ENCODE measurements at regions not wholly inside any gene's neighbourhood (a gene's known extent, or its start where the extent isn't known, plus 50 kb on each side); places are given as distances from the start of the nearest gene placed in this dataset.

GRCh38 chr2:76387294-76387693 is 676.6 kb upstream of the GCFC2 start:
- BruUV-seq (replicated peaks), result no TSS peak
- ChIA-PET CTCF (no interaction called here), POLR2A (no interaction called here)
- H3K79me2 ChIP-seq (ENCODE audit: control insufficient read depth, insufficient read depth, low read length), result no peaks in the 10 kb centered on the region
- no peaks in the 10 kb centered on the region for H3K4me1 ChIP-seq (ENCODE audit: control insufficient read depth, extremely low read depth, insufficient read depth, low read length)
- no peak for FAIRE-seq
- dilution Hi-C loops (cut with MboI; ENCODE audit: extremely low pct_ligation_motif_present, low sequenced_read_pairs), result no loop called here
- no peak overlapping the region for H3K9ac ChIP-seq (replicated peaks; ENCODE audit: extremely low read depth, insufficient read depth, low read length)
- no peaks in the 10 kb centered on the region for H3K9me1 ChIP-seq (replicated peaks; ENCODE audit: control insufficient read depth, extremely low read depth, insufficient read depth, low read length)
- no peak overlapping the region for H2AFZ ChIP-seq (ENCODE audit: low read depth, low read length)
- no peak overlapping the region for H3K4me2 ChIP-seq (ENCODE audit: insufficient read depth, low read length)
- intact Hi-C loops (cut with micrococcal nuclease), result no loop called here
- no peak for DNase-seq (ENCODE audit: low read depth, low spot score)
- no peaks in the 10 kb centered on the region for H3K9me3 ChIP-seq (replicated peaks; ENCODE audit: control insufficient read depth, insufficient read depth, low read length)
- TF ChIP-seq JUN (IDR thresholded peaks at IDR 0.05; ENCODE audit: borderline replicate concordance, insufficient read depth, insufficient read length, low read depth), result no peak
- no peak for TF ChIP-seq EZH2 (IDR thresholded peaks at IDR 0.05; ENCODE audit: borderline replicate concordance, low read depth, low read length, severe bottlenecking)
- no peak for TF ChIP-seq MYC (IDR thresholded peaks at IDR 0.05; ENCODE audit: low read depth, low read length)
- TF ChIP-seq POLR2AphosphoS5 (IDR thresholded peaks at IDR 0.05; ENCODE audit: insufficient read depth, low read depth, low read length), result no peak
- TF ChIP-seq POLR2A (IDR thresholded peaks at IDR 0.05; ENCODE audit: low read depth, low read length), result no peak
- TF ChIP-seq CTCF (IDR thresholded peaks at IDR 0.05; ENCODE audit: extremely low read depth in 1 of 2, insufficient read depth in 1 of 2, low read depth in 1 of 2, low read length in 2 of 2), result no peak
- no peak for TF ChIP-seq GATA2 (IDR thresholded peaks at IDR 0.05; ENCODE audit: insufficient read depth, insufficient read length, low read depth, low read length)
- no peak for TF ChIP-seq MAX (IDR thresholded peaks at IDR 0.05; ENCODE audit: insufficient read depth, insufficient read length)
- TF ChIP-seq FOS (IDR thresholded peaks at IDR 0.05; ENCODE audit: borderline replicate concordance, insufficient read depth, low read length), result no peak
- H4K20me1 ChIP-seq (replicated peaks; ENCODE audit: control insufficient read depth, extremely low read depth, insufficient read depth, low read length), result no peaks in the 10 kb centered on the region
- no peak overlapping the region for H3K27ac ChIP-seq (ENCODE audit: insufficient read depth, low read depth, low read length)
- no peaks in the 10 kb centered on the region for H3K27me3 ChIP-seq (ENCODE audit: control insufficient read depth in 2 of 2, insufficient read depth in 2 of 2, low read length in 2 of 2)
- no peaks in the 10 kb centered on the region for H3K36me3 ChIP-seq (ENCODE audit: control insufficient read depth in 2 of 2, extremely low read depth in 1 of 2, insufficient read depth in 2 of 2, low read length in 2 of 2)
- H3K4me3 ChIP-seq (replicated peaks in 1 of 3; ENCODE audit: insufficient read depth in 1 of 3, low read depth in 1 of 3, low read length in 3 of 3), result no peak overlapping the region

Measured in endothelial cell of umbilical vein (primary cell).